GM21786 (cell line): ENCODE measurements at regions not wholly inside any gene's neighbourhood (a gene's known extent, or its start where the extent isn't known, plus 50 kb on each side); places are given as distances from the start of the nearest gene placed in this dataset.

Experiments used
- ATAC-seq: cut with Tn5 transposase; IDR thresholded peaks from one replicate; pipeline ENCODE4 v1.9.1; 2021; ENCODE audit not compliant: unreplicated experiment

- ATAC-seq: peak; percentile 59
These were observed 737.5 kb upstream of the NDST4 start for GRCh38 chr4:115850799-115851509.

- ATAC-seq: no peak
These were observed 730.8 kb upstream of the NDST4 start for GRCh38 chr4:115844180-115844579.

- ATAC-seq: no peak
These were observed 728.5 kb upstream of the NDST4 start for GRCh38 chr4:115841871-115842270.

GRCh38 chr4:115834441-115834840, 721.0 kb upstream of the NDST4 start:
- ATAC-seq: no peak

- no peak for ATAC-seq
These were observed 711.2 kb upstream of the NDST4 start for GRCh38 chr4:115824630-115825029.

GRCh38 chr4:115803825-115804224, 690.4 kb upstream of the NDST4 start:
- ATAC-seq: no peak

- ATAC-seq: no peak
These were observed 677.4 kb upstream of the NDST4 start for GRCh38 chr4:115790812-115791211.

GRCh38 chr4:115781528-115782146, 668.2 kb upstream of the NDST4 start:
- ATAC-seq: peak; percentile 50

GRCh38 chr4:115780835-115781234, 667.4 kb upstream of the NDST4 start:
- peak; percentile 68 for ATAC-seq

- ATAC-seq: no peak
These were observed 666.8 kb upstream of the NDST4 start for GRCh38 chr4:115780268-115780667.

- ATAC-seq: no peak
These were observed 656.7 kb upstream of the NDST4 start for GRCh38 chr4:115770046-115770543.

- no peak for ATAC-seq
These were observed 656.0 kb upstream of the NDST4 start for GRCh38 chr4:115769396-115769795.

GRCh38 chr4:115763051-115763450, 649.6 kb upstream of the NDST4 start:
- ATAC-seq: no peak

GRCh38 chr4:115759231-115759630, 645.8 kb upstream of the NDST4 start:
- no peak for ATAC-seq

GRCh38 chr4:115749404-115749803, 636.0 kb upstream of the NDST4 start:
- no peak for ATAC-seq

GRCh38 chr4:115740806-115741205, 627.4 kb upstream of the NDST4 start:
- no peak for ATAC-seq

- no peak for ATAC-seq
These were observed 616.4 kb upstream of the NDST4 start for GRCh38 chr4:115729739-115730266.

GRCh38 chr4:115723621-115724020, 610.2 kb upstream of the NDST4 start:
- ATAC-seq: no peak

GRCh38 chr4:115720611-115721010, 607.2 kb upstream of the NDST4 start:
- no peak for ATAC-seq

GRCh38 chr4:115711575-115711974, 598.2 kb upstream of the NDST4 start:
- ATAC-seq: no peak

- no peak for ATAC-seq
These were observed 575.5 kb upstream of the NDST4 start for GRCh38 chr4:115688961-115689360.

- ATAC-seq: no peak
These were observed 573.8 kb upstream of the NDST4 start for GRCh38 chr4:115687052-115687755.
